ENCODE measurements at regions not wholly inside any gene's neighbourhood (a gene's known extent, or its start where the extent isn't known, plus 50 kb on each side); places are given as distances from the start of the nearest gene placed in this dataset.

- no peak for DNase-seq
- in situ Hi-C loops (cut with HindIII; ENCODE audit: low pct_ligation_motif_present, low pct_unique_long_range_greater_than_20kb, low sequenced_read_pairs) = no loop called here
Observed at GRCh38 chr10:78794736-78795455, 273.9 kb upstream of the ZMIZ1 start.

GRCh38 chr10:78798976-78799730, 269.6 kb upstream of the ZMIZ1 start:
- no peak for DNase-seq
- in situ Hi-C loops (cut with HindIII; ENCODE audit: low pct_ligation_motif_present, low pct_unique_long_range_greater_than_20kb, low sequenced_read_pairs) = no loop called here

- in situ Hi-C loops (cut with HindIII; ENCODE audit: low pct_ligation_motif_present, low pct_unique_long_range_greater_than_20kb, low sequenced_read_pairs) = no loop called here
Observed at GRCh38 chr10:78800006-78800405, 268.8 kb upstream of the ZMIZ1 start.

GRCh38 chr10:78800535-78801320, 268.0 kb upstream of the ZMIZ1 start:
- in situ Hi-C loops (cut with HindIII; ENCODE audit: low pct_ligation_motif_present, low pct_unique_long_range_greater_than_20kb, low sequenced_read_pairs) = no loop called here
- DNase-seq = no peak

More at GRCh38 chr10:78800006-78800405, 268.8 kb upstream of the ZMIZ1 start:
- no peak for DNase-seq

GRCh38 chr10:78802431-78802830, 266.3 kb upstream of the ZMIZ1 start:
- DNase-seq = no peak
- in situ Hi-C loops (cut with HindIII; ENCODE audit: low pct_ligation_motif_present, low pct_unique_long_range_greater_than_20kb, low sequenced_read_pairs) = no loop called here

GRCh38 chr10:78802866-78803265, 265.9 kb upstream of the ZMIZ1 start:
- in situ Hi-C loops (cut with HindIII; ENCODE audit: low pct_ligation_motif_present, low pct_unique_long_range_greater_than_20kb, low sequenced_read_pairs) = no loop called here
- DNase-seq = no peak

GRCh38 chr10:78803710-78804109, 265.1 kb upstream of the ZMIZ1 start:
- DNase-seq = no peak
- in situ Hi-C loops (cut with HindIII; ENCODE audit: low pct_ligation_motif_present, low pct_unique_long_range_greater_than_20kb, low sequenced_read_pairs) = no loop called here

GRCh38 chr10:78804411-78805032, 264.2 kb upstream of the ZMIZ1 start:
- in situ Hi-C loops (cut with HindIII; ENCODE audit: low pct_ligation_motif_present, low pct_unique_long_range_greater_than_20kb, low sequenced_read_pairs) = no loop called here
- no peak for DNase-seq

GRCh38 chr10:78805176-78805575, 263.6 kb upstream of the ZMIZ1 start:
- in situ Hi-C loops (cut with HindIII; ENCODE audit: low pct_ligation_motif_present, low pct_unique_long_range_greater_than_20kb, low sequenced_read_pairs) = no loop called here
- peak; percentile 7 for DNase-seq

GRCh38 chr10:78806681-78807221, 262.0 kb upstream of the ZMIZ1 start:
- in situ Hi-C loops (cut with HindIII; ENCODE audit: low pct_ligation_motif_present, low pct_unique_long_range_greater_than_20kb, low sequenced_read_pairs) = no loop called here
- DNase-seq = no peak

- in situ Hi-C loops (cut with HindIII; ENCODE audit: low pct_ligation_motif_present, low pct_unique_long_range_greater_than_20kb, low sequenced_read_pairs) = no loop called here
- DNase-seq = no peak
Observed at GRCh38 chr10:78807504-78808203, 261.1 kb upstream of the ZMIZ1 start.

- in situ Hi-C loops (cut with HindIII; ENCODE audit: low pct_ligation_motif_present, low pct_unique_long_range_greater_than_20kb, low sequenced_read_pairs) = no loop called here
Observed at GRCh38 chr10:78808286-78808685, 260.5 kb upstream of the ZMIZ1 start.

GRCh38 chr10:78808736-78809367, 259.9 kb upstream of the ZMIZ1 start:
- DNase-seq = no peak
- in situ Hi-C loops (cut with HindIII; ENCODE audit: low pct_ligation_motif_present, low pct_unique_long_range_greater_than_20kb, low sequenced_read_pairs) = no loop called here

More at GRCh38 chr10:78808286-78808685, 260.5 kb upstream of the ZMIZ1 start:
- DNase-seq = no peak

GRCh38 chr10:78811174-78811573, 257.6 kb upstream of the ZMIZ1 start:
- in situ Hi-C loops (cut with HindIII; ENCODE audit: low pct_ligation_motif_present, low pct_unique_long_range_greater_than_20kb, low sequenced_read_pairs) = no loop called here
- no peak for DNase-seq

GRCh38 chr10:78812571-78813318, 256.0 kb upstream of the ZMIZ1 start:
- in situ Hi-C loops (cut with HindIII; ENCODE audit: low pct_ligation_motif_present, low pct_unique_long_range_greater_than_20kb, low sequenced_read_pairs) = no loop called here
- DNase-seq = no peak

GRCh38 chr10:78813526-78813925, 255.2 kb upstream of the ZMIZ1 start:
- DNase-seq = no peak
- in situ Hi-C loops (cut with HindIII; ENCODE audit: low pct_ligation_motif_present, low pct_unique_long_range_greater_than_20kb, low sequenced_read_pairs) = no loop called here

- in situ Hi-C loops (cut with HindIII; ENCODE audit: low pct_ligation_motif_present, low pct_unique_long_range_greater_than_20kb, low sequenced_read_pairs) = no loop called here
Observed at GRCh38 chr10:78813998-78814399, 254.8 kb upstream of the ZMIZ1 start.

More at GRCh38 chr10:78813998-78814399, 254.8 kb upstream of the ZMIZ1 start:
- DNase-seq = no peak
